DMS 273 (cell line): ENCODE measurements at regions not wholly inside any gene's neighbourhood (a gene's known extent, or its start where the extent isn't known, plus 50 kb on each side); places are given as distances from the start of the nearest gene placed in this dataset.
"Not testable (repeated sequence)": the region's sequence is repeated elsewhere in the genome, so short reads cannot be mapped to it uniquely, and the experiment has no call there.

Experiments
- DNase-seq: peaks from one replicate; lab custom pipeline; 2025; ENCODE audit not compliant: unreplicated experiment; lab: John Stamatoyannopoulos, UW

DNA sequence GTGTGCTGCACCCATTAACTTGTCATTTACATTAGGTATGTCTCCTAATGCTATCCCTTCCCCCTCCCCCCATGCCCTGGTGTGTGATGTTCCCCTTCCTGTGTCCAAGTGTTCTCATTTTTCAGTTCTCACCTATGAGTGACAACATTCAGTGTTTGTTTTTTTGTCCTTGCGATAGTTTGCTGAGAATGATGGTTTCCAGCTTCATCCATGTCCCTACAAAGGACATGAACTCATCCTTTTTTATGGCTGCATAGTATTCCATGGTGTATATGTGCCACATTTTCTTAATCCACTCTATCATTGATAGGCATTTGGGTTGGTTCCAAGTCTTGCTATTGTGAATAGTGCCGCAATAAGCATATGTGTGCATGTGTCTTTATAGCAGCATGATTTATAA lies 316.7 kb downstream of the ACTR3B start:
- DNase-seq = not testable (repeated sequence)

DNA sequence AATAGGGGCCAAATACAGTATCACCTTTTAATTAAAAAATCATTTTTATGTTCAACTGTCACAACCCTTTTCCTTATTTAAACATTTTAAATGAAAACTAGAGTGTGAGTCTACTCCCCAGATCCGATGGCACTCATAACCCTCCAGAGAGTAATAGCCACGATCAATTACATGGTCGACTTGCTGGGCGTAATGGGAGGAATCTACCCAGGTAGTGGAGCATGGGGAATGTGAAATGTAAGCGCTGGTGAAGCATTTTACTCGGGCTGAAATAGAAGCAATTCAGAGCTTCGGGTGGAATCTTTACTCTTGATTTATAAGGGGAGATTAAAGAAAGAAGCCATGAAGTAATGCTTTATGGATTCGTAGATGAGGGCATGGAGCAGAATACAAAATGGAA lies 321.9 kb downstream of the ACTR3B start:
- DNase-seq = no peak

DNA sequence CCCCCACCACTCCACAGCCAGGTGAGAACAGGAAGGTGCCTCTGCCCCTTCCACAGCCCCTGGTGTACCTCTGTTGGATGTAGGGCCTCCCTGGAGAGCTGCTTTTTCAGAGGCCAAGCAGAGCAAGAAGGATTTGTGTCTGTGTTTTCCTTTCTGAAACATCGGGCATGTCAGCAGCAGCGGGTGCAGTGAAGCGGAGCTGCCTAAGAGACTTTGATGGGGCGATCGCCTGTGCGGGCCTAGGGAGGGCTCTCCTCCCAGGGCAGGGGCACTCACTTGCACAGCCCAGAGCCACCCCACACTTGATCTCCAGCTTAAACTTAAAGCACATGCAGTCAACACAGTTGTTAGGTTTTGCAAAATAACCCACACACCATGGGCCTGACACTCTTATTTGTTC lies 324.7 kb downstream of the ACTR3B start:
- no peak for DNase-seq

DNA sequence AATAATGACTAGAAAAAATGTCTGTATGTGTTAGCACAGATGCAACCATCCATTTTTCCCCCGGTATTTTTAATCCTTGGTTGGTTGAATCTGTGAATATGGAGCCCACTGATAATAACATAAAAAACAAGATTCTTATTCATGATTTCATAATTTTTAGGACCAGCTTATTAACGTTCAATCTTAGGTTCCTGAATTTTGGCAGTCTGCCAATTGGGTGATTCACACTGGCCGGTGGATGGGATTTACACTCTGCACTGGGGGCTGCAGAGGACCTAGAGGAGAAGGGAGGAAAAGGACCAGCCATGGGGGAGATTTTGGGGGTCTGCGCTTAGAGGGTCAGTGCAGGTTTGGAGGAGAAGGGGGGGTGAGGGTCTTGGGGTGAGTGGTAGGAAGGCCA lies 327.9 kb downstream of the ACTR3B start:
- peak; percentile 15 for DNase-seq

DNA sequence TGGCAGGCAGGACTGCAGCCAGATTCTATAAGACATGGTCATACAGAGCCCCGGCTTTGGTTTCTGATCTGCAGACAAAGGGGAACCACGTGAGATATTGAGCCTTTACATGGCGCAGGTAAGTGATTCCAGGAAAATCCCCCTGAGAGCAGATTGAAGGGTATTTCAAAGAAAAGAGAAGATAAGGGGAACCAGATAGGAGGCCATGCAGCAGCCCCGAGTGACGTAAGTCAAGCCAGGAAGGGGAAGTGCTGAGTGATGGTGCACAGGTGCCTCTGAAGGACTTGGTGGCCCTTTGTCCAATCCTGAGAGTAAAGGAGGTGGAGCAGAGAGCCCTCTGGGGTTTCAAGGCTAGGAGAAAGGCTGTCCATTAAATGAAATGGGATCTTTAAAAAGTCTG lies 329.0 kb downstream of the ACTR3B start:
- DNase-seq = no peak

DNA sequence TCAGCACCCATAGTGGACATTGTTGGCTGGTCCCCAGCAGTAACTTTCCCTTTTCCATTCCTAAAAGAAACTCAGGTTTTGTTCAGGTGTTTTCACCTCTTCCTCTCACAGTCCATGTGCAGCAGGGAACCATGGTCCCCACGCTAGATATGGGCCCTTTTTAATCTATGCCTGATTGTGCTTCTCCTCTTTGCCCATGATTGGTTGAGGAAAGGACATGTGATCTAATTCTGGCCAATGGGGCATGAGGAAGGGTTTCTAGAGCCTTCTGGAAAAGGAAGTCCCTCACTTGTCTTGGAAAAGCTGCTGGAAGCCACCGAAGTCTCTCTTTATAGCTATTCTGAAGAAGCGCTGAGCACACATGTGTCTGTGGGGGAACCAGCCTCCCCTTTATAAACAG lies 330.7 kb downstream of the ACTR3B start:
- DNase-seq = no peak

- peak; percentile 10 for DNase-seq
These were observed 331.2 kb downstream of the ACTR3B start for GRCh38 chr7:153090764-153091163.

- no peak for DNase-seq
These were observed 331.9 kb downstream of the ACTR3B start for GRCh38 chr7:153091477-153091876.

GRCh38 chr7:153097511-153098201 lies 338.1 kb downstream of the ACTR3B start:
- no peak for DNase-seq

DNA sequence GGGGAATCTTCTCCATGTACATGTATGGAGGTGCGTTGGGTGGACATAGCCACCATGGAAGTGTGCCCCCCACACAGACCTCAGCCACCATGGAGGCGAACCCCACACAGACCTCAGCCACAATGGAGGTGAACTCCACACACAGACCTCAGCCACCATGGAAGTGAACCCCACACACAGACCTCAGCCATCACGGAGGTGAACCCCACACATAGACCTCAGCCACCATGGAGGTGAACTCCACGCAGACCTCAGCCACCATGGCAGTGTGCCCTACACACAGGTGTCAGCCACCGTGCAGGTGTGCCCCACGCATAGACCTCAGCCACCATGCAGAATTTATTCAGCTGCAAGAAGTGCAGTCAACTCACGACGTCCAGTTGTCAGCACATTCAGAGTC lies 339.7 kb downstream of the ACTR3B start:
- no peak for DNase-seq

GRCh38 chr7:153100691-153101237 lies 341.2 kb downstream of the ACTR3B start:
- no peak for DNase-seq

DNA sequence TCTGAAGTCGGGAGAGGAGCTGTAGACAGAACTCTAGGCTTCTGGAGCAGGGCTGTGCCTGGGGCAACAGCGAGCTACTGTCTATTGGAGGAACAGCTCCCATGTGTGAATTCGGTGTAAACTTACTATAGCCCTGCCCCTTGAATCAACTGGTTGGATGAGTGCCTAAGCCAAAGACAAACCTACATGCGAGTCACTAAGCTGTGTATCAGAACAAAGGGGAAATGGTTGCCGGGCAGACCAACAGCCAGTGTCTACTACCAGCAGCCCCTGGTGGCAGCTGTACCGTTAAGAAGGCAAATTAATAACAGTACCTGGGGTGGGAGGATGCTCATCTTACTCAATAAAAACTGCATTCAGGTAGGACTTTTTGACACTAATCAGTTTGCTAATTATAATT lies 343.6 kb downstream of the ACTR3B start:
- peak; percentile 38 for DNase-seq

GRCh38 chr7:153107826-153108225 lies 348.3 kb downstream of the ACTR3B start:
- DNase-seq = no peak

DNA sequence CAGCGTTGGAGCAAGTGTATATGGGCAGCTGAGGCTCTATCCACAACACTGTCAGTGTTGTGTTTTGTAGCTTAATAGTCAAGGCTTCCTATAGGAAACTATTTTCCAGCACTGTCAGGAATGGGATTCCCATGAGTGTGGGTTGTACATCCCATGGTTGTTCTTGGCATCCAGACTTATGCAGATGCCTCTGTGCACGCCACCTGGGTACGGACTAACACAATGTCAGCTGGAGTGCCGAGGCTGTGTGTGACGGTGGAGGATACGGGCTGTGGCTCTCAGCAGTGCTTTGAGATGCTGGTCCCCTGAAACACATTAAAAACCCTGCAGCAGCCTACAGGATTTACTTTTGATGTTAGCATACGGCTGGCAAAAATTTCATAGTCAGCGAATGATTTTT lies 350.0 kb downstream of the ACTR3B start:
- no peak for DNase-seq

- DNase-seq = no peak
These were observed 351.1 kb downstream of the ACTR3B start for GRCh38 chr7:153110606-153111005.

DNA sequence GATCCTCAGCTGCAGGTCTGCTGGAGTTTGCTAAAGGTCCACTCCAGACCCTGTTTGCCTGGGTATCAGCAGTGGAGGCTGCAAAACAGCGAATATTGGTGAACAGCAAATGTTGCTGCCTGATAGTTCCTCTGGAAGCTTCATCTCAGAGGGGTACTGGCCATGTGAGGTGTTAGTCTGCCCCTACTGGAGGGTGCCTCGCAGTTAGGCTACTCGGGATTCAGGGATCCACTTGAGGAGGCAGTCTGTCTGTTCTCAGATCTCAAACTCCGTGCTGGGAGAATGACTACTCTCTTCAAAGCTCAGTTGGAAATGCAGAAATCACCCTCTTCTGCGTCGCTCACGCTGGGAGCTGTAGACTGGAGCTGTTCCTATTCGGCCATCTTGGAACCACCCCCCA lies 362.7 kb downstream of the ACTR3B start:
- not testable (repeated sequence) for DNase-seq

DNA sequence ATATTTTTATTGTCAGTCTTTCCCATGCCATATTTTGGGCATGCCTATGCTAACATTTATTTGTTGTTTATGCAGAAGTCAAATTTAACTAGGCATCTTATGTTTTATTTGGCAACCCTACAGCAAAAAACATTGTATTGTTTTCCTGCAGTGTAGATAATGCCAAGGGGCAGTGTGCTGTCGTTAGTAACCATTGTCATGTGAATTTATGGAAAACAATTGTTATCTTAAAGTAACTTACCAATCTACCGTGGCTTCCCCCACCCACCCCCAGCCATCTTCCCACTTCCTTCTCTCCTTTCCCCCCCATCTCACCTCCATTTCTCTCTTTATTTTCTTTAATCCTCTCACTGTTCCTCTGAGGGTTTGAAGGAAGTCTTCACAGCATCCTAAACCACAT lies 370.5 kb downstream of the ACTR3B start:
- DNase-seq = no peak

DNA sequence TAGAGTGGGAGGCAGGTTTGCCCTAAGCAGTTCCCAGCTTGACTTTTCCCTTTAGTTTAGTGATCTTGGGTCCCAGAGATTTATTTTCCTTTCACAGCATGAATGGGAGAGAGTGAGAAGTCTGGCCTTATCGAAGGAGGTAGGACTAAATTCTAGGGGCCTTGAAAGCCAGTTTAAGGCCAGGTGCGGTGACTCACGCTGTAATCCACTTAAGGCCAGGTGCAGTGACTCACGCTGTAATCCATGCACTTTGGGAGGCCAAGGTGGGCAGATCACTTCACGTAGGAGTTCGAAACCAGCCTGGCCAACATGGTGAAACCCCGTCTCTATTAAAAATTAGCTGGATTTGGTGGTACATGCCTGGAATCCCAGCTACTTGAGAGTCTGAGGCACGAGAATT lies 392.2 kb downstream of the ACTR3B start:
- no peak for DNase-seq

GRCh38 chr7:153152801-153153422 lies 393.4 kb downstream of the ACTR3B start:
- no peak for DNase-seq

DNA sequence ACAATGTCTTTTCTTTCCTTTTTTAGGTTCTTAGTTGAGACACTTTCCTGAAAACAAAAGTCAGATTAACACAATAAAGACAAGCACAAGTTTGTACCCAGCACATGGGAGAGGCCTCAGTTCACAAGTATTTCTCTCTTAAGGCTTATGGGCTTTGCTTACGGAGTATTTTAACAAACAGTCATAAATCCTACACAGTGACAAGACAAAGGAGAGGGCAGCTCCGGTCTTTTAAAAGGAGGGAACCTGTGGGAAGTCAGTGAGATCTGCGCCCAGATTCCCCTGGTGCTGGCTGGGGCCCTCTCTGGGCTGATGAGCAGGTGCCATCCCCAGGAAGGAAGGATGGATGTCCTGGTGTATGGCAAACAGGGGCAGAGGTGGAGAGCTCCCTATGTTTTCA lies 398.6 kb downstream of the ACTR3B start:
- DNase-seq = no peak

- no peak for DNase-seq
These were observed 410.7 kb downstream of the ACTR3B start for GRCh38 chr7:153170287-153170686.

DNA sequence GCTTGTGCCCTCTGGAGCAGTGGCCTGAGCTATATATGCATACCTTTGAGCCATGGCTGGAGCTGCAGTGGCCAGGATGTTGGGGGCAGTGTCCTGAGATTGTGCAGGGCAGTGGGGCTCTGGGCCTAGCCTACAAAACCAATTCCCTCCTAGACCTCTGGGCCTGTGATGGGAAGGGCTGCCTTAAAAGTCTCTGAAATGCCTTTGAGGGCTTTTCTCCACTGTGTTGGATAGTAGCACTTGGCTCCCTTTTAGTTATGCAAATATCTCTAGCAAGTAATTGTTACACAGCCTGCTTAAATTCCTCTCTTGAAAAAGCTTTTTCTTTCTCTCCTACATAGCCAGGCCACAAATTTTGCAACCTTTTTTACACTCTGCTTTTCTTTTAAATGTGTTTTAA lies 426.4 kb downstream of the ACTR3B start:
- no peak for DNase-seq

DNA sequence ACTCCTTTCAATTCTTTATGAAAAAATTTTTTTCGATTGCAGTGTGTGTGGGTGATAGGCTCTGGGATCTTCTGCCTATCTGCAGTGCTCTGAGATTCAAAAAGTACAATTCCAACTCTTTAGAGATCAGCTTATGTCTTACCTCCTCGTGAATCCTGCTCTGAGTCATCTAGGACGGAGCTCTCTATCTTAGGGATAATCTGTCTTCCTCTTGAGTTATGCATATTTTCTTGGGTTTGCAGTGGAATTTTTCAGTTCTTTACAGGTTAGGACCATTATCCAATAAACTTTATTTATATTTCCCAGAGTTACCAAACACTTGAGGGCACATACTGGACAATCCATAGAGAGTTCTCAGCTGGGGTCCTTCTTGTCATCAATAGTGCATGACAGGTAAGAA lies 428.6 kb downstream of the ACTR3B start:
- no peak for DNase-seq
